NCI-H1694 (cell line): ENCODE measurements at regions not wholly inside any gene's neighbourhood (a gene's known extent, or its start where the extent isn't known, plus 50 kb on each side); places are given as distances from the start of the nearest gene placed in this dataset.
"Not testable (repeated sequence)": the region's sequence is repeated elsewhere in the genome, so short reads cannot be mapped to it uniquely, and the experiment has no call there.

Experiments
- DNase-seq: peaks from one replicate; lab custom pipeline; 2025; lab: John Stamatoyannopoulos, UW

DNA sequence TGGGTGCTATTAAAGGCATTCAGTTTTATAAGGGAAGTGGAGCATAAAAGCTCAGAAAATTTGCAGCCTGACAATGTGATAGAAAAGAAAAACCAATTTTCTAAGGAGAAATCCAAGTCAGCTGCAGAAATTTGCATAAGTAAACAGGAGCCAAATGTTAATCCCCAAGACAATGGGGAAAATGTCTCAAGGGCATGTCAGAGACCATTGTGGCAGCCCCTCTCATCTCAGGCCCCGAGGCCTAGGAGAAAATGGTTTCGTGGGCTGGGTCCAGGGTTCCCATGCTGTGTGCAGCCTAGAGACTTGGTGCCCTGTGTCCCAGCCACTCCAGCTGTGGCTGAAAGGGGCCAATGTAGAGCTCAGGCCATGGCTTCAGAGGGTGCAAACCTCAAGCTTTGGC lies 150.8 kb upstream of the E2F7 start:
- not testable (repeated sequence) for DNase-seq

DNA sequence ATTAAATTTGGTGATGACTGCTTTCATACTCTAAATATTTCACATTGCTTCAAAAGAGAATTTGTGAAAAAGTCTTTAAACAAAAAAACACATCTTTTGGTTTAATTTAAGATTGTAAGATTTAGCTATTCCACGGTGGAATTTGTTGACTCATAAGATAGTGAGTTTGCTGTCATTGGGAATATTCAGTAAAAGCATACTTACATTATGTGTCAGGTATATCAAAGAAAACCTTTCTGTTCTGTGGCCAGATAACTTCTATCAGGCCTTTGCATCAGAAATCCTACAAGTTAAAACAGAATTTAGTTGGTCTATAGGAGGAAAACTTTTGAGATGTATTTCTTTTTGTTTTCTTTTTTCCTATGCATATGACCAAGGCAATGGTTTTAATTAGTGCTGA lies 148.8 kb upstream of the E2F7 start:
- DNase-seq = no peak

DNA sequence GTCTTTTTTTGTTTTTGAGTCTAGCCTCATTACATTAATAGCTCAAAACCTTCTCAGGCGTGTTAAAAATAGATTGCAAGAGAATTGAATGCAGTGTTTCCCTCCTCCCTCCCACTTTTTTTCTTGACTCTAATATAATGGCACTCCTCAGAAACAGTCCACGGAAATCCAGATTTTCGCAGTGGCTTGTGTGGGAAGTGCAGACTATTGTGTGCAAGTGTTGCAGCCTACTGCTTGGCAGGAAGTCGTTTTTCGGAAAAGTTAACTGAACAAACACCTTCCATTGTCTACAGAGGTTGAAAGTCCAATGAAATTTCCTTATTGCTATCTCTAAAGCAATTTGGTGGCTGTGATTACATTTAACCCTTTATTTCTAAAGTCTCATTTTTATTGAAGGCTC lies 147.9 kb upstream of the E2F7 start:
- no peak for DNase-seq

DNA sequence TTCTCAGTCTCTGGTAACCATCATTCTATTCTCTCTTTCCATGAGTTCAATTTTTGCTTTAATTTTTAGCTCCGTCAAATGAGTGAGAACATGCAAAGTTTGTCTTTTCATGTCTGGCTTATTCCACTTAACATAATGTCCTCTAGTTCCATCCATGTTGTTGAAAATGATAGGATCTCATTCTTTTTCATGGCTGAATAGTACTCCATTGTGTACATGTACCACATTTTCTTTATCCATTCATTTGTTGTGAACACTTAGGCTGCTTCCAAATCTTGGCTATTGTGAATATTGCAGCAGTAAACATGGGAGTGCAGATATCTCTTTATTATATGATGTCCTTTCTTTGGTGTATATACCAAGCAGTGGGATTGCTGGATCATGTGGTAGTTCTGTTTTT lies 145.4 kb upstream of the E2F7 start:
- DNase-seq = no peak

DNA sequence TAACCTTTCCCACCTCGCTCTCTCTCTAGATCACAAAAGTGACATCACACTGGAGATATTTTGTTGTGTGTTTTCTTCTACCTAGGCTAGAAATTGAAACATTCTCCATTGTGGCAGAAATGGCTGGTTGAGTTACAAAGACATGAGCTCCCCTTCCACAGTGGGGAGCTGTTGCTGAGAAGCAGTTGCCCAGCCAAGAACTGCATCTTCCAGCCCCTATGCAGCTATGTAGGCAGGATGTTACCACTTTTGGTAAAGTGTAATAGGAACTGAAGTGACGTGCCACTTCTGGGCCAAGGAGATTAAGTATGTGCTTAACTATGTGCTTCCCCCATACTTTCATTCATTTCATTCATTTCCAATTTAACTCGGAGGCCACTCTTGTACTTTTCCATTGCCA lies 138.7 kb upstream of the E2F7 start:
- DNase-seq = no peak

DNA sequence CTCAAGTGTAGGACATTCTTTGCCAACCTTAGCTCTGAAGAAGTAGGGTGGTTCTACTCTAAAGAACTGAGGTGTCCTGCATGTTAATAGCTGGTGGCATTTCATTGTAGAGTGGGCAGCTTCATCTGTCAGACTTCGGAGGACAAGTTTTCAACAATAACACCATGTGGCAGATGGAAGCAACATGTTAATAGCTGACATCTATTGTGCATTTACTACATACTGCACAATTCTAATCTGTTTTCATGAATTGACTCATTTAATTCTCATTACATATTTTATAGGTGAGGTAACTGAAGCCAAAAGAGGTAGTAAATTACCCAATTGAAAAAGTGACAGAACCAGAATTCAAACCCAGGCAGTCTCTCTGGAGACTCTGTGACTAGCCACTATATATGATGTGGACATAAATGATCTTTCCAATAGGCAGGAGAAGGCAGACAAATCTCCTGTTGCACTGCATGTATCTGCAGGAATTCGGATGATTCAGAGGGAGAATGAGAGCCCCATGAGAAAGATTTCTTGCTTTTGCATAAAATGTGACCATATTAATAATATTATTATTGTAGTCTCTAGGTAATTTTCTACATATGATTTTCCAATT lies 137.2 kb upstream of the E2F7 start:
- no peak for DNase-seq

DNA sequence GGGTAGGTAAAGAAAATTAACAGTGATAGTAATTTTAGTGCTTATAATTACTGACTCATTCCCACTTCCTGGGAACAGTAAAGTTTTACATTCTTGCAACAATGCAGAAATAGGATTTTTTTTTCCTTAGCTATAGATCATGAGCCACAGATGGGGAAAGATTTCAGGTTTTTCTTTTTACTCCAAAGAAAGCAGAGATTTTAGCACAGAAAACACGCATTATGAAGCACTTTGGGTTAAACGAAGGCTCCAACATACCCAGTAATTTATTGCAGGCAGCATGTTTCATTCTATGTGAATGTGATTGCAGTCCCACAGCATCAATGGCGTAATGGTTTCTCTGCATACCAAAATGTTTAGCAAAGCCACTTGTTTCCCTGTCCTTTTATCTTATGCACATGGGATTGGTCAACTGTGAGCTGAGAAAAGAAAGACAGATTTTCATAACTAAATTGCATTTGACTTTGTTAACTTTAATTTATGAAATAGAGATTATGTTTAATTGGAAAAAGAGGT lies 124.6 kb upstream of the E2F7 start:
- DNase-seq = no peak

DNA sequence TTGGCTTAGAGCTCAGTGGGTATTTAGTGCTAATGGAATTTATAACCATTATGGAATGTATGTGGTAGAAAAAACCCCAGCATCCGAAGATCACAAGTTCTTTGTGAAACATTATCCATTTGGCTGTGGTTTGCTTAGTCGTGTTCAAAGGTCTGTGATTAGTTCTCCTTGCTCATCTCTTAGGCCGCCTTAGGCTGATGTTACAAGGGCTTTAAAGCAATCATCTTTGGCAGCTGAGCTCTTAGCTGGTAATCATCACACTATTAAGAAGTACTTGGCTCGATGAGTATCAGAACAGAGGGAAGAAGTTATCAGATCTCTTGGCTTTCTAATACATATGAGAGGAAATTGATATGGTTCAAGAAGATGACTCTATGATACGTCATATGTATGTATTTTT lies 124.1 kb upstream of the E2F7 start:
- no peak for DNase-seq

DNA sequence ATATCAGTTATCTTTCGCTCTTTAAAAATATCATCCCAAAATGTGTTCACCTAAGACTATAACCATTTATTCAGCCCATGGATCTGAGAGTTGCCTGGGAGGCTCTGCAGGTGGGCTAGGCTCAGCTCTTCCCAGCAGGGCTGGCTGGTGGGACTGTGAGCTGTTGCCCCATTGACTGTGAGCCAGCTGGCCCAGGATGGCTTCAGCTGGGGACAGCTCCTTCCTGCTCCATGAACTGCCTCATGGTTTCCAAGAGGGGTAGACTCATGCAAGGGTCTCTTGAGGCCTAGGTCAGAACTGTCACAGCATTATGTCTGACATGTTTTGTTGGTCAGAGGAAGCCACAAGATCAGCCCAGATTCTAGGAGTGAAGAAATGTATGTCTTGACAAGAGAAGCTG lies 114.1 kb upstream of the E2F7 start:
- DNase-seq = no peak

DNA sequence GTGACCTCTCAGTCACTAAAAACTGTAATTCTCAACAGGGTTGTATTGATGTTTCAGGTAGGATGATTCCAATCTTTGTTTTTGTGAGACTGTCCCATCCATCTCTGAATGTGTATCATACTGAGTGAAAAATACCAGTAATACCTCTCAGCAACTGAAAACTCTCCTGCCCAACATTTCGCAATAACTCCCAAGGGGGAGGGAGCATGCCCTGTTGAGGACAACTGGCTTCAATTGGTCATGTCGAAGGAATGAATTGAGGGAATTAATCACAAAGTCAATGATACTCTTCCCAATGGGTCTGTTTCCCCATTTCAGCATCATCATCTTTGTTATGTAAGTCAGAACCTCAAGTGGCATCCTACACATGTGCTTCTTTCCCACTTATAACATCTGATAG lies 102.4 kb upstream of the E2F7 start:
- no peak for DNase-seq

DNA sequence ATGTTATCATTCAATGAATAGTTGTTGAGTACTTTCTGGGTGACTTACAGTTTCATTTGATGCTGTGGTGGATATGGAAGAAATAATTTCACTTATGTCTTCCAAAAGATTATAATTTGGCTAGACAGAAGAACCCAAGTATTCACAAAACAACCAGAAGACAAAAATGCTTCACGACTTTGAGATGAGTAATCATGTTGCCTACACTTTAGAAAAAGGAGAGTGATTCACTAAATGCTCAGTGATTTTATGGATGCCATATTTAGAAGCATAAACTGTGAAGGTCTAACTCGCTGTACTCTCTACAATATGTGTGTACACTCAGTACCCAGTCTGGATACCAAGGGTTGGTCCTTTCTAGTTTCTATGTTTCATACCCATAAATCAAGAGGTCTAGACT lies 101.3 kb upstream of the E2F7 start:
- DNase-seq = no peak

DNA sequence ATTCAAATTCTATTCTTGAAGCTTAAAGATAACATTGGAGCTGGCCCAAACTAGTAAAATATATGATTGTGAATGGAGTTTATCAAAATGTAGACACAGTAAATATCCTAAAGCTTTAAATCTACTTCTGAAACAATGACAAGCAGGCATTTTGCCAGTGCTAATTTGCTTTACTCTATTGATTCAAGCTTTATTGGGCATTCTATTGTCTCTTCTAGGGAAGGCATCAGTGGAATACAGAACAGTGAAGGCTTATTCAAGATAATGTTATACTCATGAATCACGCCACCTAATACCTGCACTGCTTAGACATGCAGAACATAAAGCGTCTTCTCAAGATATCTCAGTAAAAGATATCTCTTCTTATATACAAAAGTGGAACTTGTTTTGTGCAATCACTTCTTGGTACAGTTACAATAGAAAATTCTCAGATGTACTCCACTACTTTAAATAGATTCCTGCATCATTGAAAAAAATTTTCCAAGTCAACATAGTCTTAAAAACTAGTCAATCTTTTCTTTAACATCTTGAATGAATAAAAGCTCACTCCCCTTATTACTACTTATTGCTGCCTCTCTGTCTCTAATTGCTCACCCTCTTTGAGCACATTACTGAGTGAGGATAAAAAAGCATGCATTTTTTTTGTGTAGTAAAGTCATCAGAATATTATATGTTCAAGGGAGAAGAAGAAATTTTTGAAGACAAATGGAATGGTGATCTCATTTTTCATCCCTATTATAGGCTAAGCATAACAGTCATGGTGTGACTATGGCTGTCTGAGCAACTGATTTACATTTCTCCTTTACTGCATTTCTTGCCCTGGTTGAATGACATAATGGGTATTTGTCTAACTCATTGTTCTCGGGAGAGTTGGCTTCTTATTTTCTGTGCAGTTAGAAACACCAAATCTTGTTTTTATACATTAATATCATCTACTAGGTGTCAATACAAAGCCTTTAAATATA lies 98.0 kb upstream of the E2F7 start:
- no peak for DNase-seq

DNA sequence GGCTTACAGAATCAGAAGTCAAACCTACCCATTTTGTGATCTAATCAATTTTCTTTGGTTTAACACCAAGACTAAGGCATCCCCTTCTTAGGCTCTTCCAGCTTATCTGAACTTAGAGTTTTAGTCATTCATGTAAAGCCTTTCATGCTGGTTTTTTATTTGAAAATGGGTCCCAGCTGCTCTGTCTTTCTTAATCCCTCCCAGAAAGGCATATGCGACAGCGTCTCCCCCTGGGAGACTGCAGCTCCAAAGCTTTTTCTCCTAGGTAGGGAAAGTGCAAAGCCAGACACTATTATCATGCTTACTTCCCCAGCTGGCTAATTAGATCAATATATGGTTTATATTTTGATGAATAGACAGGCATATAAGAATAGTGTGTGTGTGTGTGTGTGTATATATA lies 96.6 kb upstream of the E2F7 start:
- DNase-seq = no peak

DNA sequence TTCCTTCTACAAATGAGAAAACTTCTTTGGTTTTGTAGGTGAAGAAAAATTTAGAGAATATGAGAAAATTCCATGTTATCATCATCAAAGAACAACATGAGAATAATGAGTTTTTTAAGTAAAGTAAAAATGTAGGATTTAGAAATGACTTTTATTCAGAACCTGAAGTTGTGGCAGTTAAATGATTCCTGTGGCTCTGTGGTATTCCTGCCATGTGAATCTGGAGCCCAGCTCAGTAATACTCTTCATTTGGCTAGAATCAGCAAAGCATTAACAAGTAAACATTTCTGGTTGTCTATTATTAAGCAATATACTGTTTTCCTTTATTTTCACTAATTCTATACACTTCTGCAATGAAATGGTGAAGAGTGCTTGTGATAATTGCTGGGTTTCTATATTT lies 95.6 kb upstream of the E2F7 start:
- no peak for DNase-seq

DNA sequence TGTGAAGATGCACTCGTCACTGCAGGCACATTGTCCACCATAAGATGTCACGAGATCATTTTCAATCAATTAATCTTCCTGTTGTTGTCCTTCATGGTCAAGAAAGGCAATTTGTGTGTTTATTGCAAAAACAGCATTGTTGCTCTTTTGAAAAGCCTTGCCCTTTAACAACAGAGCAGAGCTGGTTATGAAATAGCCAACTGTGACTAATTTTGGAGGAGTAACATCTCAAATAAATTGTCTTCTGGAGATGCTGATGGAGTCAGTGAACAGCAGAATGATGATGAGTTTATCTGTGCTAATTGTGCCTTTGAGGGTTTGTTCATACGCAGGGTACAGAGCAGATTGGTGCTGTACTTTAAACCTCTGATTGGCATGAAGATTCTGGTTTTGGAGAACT lies 88.3 kb upstream of the E2F7 start:
- no peak for DNase-seq

DNA sequence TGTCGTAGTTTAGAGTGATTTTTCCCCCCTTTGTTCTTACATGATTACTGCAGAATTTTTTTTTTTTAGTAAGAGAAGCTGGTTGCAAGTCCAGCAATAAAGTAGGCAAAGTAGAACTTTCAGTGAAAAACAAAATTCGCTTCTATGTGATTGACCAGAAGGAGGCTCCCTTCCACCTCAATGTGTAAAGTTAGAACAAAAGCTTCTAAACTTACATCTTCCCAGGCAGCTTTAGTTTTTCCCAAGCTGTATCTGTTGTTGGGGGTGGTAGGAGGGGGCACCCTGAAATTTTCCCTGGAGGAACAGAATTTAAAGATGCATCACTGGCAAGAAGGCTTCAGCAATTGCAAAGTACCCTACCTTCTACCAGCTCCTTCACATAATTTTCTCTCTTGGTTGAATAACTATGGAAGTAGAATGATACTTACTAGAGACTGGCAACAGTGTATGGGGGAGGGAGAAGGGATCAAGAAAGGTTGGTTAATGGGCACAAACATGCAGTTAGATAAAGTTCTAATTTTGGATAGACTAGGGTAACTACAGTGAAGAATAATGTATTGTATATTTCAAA lies 87.3 kb upstream of the E2F7 start:
- peak; percentile 0 for DNase-seq

DNA sequence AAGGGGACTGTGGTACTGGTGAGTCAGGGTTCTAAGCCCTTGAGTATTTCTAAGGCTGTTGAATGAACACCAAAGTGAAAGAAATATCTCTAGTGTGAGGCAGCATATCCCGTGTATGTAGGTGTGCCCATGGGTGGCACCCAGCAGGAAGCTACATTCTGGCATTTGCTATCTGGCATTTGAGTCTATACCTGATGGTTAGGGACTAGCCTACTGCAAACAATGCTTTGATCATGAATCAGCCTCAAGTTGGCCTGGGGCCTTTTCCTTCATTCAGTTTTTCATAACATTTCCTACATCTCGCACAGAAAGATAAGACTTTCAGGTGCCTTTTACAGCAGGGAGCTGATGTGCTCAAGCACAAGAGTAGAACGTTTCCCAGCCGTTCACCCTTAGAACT lies 85.7 kb upstream of the E2F7 start:
- no peak for DNase-seq

DNA sequence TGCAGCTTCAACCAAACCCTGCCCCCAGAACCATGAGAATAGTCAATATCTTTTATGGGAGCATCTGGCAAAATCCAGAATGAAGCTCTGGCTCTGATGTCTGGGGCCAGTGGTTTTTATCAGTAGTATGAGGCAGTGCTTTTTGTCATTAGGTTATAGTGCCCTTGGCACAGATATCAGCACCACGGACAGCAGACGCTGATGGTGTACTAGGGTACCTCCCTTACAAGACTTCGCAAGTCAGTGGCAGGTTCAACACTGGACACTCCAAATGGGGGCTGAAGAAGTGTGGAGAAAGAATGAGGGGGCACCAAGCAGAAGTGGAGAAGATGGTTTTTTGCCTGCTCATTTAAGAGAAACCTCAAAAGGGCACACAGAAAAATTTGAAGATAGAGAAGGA lies 68.2 kb upstream of the E2F7 start:
- no peak for DNase-seq

DNA sequence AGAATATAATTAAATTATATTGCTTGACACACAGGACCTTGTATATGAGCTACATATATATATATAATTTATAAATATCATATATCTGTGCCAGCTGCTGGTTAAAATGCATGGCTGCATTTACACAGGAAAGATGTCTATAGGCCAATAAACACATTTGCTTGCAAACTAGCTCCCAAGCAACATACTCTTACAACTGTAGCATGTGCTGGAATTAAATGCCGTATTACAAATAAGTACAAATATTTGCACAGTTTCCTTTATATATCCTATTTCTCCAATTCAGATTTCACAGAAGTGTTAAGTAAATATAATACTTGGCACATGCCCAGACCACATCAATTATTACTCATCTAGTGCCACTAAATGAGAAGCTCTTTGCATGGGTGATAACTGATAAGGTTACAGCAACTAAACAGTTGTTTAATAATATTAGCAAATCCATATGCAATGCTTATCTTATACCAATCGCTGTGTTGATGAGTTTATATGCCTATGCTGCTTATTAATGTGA lies 66.7 kb upstream of the E2F7 start:
- DNase-seq = peak; percentile 3

DNA sequence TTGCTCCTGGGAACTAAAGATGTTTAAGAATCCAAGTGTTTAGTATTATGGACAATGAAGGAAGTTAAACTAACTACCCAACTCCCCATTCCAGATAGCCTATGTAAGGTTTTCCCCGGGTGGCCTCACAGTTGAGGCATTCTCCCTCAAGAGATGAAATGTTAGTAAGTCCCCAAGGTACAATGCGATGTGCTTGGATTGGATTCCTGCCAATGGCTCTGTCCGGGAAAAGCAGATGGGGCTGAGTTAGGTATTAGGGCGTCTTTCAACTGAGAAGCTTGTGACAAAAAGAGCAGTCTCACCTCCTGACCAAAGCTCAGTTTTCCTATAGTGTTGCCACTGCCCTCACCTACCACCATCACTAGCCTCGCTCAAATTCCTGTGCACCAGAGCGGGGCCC lies 64.8 kb upstream of the E2F7 start:
- DNase-seq = no peak

DNA sequence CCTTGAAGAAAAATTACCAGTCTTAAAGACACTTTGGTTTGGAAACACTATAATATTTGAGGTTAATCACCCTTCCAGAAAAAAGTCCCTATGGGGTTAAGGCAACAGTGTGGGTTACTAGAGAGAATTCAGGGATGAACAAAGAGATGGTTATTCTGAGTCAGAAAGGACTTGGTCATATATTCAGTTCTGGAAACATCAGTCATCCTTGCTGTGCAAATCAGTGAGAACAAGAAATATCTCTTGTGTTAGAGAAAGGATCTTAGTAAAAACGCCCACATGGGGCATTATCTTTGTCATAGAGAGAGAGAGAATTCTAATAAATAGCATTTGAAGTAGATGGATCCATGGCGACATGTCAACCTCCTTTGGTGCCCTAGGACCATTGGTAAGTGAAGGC lies 59.4 kb upstream of the E2F7 start:
- no peak for DNase-seq

DNA sequence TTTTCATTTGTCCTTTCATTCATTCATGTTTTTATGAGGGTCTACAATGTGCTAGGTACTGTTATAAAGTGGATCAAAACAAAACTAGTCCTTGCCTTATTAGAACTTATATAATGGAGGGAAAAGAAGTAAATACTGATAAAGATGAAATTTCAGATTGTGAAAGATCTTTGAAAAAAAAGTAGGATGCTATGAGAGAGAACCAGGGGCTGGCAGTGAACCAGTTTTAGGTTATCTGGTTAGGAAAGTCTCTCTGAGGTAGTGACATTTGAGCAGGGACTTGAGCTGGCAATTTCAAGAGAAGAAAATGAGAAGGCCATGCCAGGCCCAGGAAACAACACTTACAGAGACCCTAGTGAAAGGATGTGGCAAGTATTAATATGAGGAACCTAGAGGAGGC lies 57.3 kb upstream of the E2F7 start:
- no peak for DNase-seq

DNA sequence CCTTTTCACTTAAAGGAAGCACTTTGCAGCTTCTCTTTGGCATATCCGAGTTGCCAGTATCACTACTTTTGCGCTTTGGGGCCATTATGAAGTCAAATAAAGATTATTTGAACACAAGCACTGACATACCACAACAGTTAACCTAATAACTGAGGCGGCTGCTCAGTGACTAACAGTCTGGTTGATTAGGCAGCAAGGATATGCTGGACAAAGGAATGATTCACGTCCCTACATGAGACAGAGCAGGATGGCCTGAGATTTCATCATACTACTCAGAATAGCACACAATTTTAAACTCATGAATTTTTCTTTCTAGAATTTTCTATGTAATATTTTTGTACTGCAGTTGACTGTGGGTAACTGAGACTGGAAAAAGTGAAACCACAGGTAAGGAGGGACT lies 56.9 kb upstream of the E2F7 start:
- no peak for DNase-seq
